ENCODE measurements at regions not wholly inside any gene's neighbourhood (a gene's known extent, or its start where the extent isn't known, plus 50 kb on each side); places are given as distances from the start of the nearest gene placed in this dataset.

- Mint-ChIP-seq H3K9me3 (no peaks in the 10 kb centered on the region), H3K4me3 (no peak overlapping the region), H3K36me3 (no peaks in the 10 kb centered on the region), H3K27ac (no peak overlapping the region), H3K4me1 (no peaks in the 10 kb centered on the region), H3K27me3 (peaks cover 3% of the 10 kb centered on the region)
Observed at GRCh38 chr18:2338601-2339000, 232.7 kb downstream of the METTL4 start.

DNA sequence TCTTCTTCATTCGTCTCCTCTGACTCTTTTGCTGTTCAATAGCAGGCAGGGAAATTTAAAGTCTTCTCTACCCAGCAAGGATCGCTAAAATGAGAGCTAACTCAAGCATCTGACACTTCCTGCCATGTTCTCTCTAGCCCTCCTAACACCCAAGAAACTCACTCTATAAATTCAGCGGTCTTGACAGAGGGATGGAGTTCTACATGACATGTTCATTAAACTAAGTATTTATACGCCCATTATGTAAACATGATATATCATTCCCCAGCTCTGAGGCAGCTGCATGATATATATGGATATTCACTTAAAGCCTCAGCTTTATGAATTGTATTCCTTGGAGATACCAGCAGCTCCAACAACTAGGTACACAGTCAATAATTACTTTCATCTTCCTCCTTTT is 231.0 kb downstream of the METTL4 start:
- no peak overlapping the region for H3K27ac Mint-ChIP-seq
- H3K27me3 Mint-ChIP-seq, result peaks cover 3% of the 10 kb centered on the region
- H3K36me3 Mint-ChIP-seq, result no peaks in the 10 kb centered on the region
- H3K9me3 Mint-ChIP-seq, result no peaks in the 10 kb centered on the region
- H3K4me1 Mint-ChIP-seq, result no peaks in the 10 kb centered on the region
- H3K4me3 Mint-ChIP-seq, result no peak overlapping the region

DNA sequence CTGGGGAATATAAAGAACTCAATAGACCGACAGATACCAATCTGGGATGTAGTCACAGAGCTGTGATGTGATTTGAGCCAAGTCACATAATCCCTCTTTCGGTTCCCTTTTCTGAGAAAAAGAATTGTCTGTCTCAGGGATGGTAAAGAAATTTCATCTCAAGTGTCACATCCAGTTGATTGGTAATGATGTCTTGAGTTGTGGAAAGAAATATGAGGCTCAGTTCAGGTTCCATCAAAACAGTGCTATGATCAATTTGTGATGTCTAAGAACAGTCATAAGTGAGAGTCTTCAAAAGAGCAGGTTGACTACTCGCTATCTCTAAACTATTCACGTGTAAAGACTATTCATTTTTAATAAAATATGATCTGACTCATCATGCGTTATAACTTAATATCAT is 223.3 kb downstream of the METTL4 start:
- H3K4me3 Mint-ChIP-seq, result no peak overlapping the region
- H3K36me3 Mint-ChIP-seq, result peaks cover 1% of the 10 kb centered on the region
- no peaks in the 10 kb centered on the region for H3K27me3 Mint-ChIP-seq
- no peaks in the 10 kb centered on the region for H3K9me3 Mint-ChIP-seq
- no peaks in the 10 kb centered on the region for H3K4me1 Mint-ChIP-seq
- no peak overlapping the region for H3K27ac Mint-ChIP-seq

DNA sequence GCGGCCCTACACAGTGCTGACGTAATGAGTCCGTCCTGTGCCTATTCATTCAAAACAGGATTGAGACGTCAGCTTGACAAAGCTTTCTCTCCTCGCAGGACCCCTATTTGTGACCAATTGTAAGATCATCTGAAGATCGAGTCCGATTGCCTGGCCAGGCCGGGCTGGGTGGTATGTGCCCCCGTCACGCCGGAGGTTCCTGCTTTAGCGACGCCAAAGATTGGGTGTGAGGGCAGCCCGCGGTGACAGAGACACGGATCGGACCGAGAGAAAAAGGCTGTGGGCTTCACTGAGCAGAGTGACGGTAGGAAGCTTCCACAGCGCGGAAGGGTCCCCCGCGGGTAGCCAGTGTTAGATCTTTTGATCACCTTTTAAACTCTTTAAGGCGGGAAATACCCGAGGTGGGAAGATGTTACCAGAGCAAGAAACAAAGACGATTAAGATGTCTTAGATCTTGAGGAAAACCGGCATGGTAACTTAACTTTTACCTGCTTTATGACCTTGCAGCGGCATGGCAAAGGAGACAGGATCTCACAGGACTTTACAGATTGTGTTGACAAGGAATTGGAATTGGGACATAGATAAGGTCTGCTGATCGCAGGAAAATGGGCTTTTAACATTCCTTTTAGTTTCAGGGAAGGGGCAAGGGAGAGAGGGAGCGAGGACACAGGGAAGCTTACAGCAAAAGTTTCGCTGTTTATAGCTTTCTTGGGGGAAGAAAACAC is 220.0 kb downstream of the METTL4 start:
- peaks cover 0 to under 1% (median 0%) of the 10 kb centered on the region in 3 donors for H3K9me3 Mint-ChIP-seq
- H3K27ac Mint-ChIP-seq, result no peak overlapping the region
- peaks cover 1% of the 10 kb centered on the region for H3K36me3 Mint-ChIP-seq
- no peaks in the 10 kb centered on the region for H3K27me3 Mint-ChIP-seq
- peaks cover 0 to 2% (median 0%) of the 10 kb centered on the region in 3 donors for H3K4me1 Mint-ChIP-seq
- H3K4me3 Mint-ChIP-seq, result no peak overlapping the region

DNA sequence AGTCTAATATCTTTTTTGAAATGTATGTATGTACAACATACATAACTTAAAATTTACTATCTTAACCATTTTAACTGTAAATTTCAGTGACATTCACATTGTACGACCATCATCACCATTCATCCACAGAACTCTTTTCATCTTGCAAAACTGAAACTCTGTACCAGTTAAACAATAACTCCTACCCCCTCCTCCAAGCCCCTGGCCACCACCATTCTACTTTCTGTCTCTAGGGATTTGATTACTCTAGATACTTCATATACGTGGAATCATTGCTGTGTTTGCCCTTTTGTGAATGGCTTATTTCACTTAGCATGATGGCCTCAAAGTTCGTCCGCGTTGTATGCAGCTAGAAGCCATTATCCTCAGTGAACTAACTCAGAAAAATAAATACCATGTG is 217.0 kb downstream of the METTL4 start:
- no peaks in the 10 kb centered on the region for H3K27me3 Mint-ChIP-seq
- peak overlapping the region in 1 of 3 donors; percentile 41 for H3K27ac Mint-ChIP-seq
- H3K4me3 Mint-ChIP-seq, result no peak overlapping the region
- H3K4me1 Mint-ChIP-seq, result peaks cover 0 to 2% (median 0%) of the 10 kb centered on the region in 3 donors
- peaks cover 0 to 2% (median 0%) of the 10 kb centered on the region in 3 donors for H3K9me3 Mint-ChIP-seq
- peaks cover 1% of the 10 kb centered on the region for H3K36me3 Mint-ChIP-seq

DNA sequence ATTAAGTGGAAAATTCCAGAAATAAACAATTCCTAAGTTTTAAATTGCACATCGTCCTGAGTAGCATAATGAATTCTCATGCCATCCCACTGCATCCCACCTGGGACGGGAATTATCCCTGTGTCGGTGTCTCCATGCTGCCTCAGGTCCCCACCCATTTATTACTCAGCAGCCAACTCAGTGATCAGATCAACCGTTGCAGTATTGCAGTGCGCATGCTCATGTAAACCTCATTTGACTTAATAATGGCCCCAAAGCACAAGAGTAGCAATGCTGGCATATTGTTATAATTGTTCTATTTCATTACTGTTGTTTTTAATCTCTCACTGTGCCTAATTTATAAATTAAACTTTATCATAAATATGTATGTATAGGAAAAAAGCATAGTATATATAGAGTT is 214.4 kb downstream of the METTL4 start:
- Mint-ChIP-seq H3K36me3 (no peaks in the 10 kb centered on the region), H3K4me3 (no peak overlapping the region), H3K27ac (no peak overlapping the region), H3K27me3 (no peaks in the 10 kb centered on the region), H3K4me1 (peaks cover 0 to 2% (median 0%) of the 10 kb centered on the region in 3 donors), H3K9me3 (peaks cover 0 to 2% (median 0%) of the 10 kb centered on the region in 3 donors)

- no peaks in the 10 kb centered on the region for H3K4me1 Mint-ChIP-seq
- H3K36me3 Mint-ChIP-seq, result peaks cover 2% of the 10 kb centered on the region
- no peak overlapping the region for H3K4me3 Mint-ChIP-seq
- peaks cover 0 to 2% (median 0%) of the 10 kb centered on the region in 3 donors for H3K9me3 Mint-ChIP-seq
- H3K27ac Mint-ChIP-seq, result no peak overlapping the region
- no peaks in the 10 kb centered on the region for H3K27me3 Mint-ChIP-seq
Observed at GRCh38 chr18:2360861-2361260, 210.4 kb downstream of the METTL4 start.

DNA sequence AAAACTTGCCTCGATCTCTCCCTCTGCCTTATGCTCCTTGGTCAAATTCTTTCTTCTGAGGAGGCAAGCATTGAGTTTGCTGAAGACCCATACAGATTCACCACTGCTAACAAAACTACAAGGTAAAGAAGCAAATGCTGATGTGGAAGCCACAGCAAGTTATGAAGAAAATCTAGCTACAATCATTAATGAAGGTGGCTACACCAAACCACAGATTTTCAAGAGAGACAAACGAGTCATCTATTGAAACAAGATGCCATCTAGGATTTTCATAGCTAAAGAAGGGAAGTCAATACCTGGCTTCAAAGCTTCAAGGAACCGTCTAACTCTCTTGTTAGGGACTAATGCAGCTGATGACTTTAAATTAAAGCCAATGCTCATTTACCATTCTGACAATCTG is 203.2 kb downstream of the METTL4 start:
- H3K9me3 Mint-ChIP-seq, result peaks cover 0 to 2% (median 0%) of the 10 kb centered on the region in 3 donors
- no peaks in the 10 kb centered on the region for H3K4me1 Mint-ChIP-seq
- peaks cover 5% of the 10 kb centered on the region for H3K27me3 Mint-ChIP-seq
- H3K36me3 Mint-ChIP-seq, result peaks cover 2% of the 10 kb centered on the region
- H3K27ac Mint-ChIP-seq, result no peak overlapping the region
- H3K4me3 Mint-ChIP-seq, result no peak overlapping the region

DNA sequence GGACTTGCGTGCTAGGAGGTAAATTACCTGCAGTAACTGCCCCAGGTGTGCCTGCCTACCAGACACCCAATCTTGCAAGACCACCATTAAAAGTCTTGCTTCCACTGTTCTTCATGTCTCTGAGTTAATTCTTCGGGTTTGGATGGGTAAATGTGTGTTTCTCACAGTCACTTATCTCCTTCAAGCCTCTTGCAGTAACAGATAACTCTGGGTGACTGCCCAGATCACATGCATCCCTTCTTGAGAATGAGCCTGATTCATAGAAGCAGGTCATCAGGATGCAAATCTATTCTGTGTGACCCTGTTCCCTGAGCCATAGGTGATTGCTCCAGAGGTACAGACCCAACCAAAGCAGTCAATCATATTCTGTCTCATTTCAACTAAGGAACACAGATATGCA is 194.6 kb downstream of the METTL4 start:
- no peak overlapping the region for H3K27ac Mint-ChIP-seq
- H3K36me3 Mint-ChIP-seq, result no peaks in the 10 kb centered on the region
- no peaks in the 10 kb centered on the region for H3K4me1 Mint-ChIP-seq
- peaks cover 2 to 5% (median 2%) of the 10 kb centered on the region in 3 donors for H3K9me3 Mint-ChIP-seq
- no peak overlapping the region for H3K4me3 Mint-ChIP-seq
- peaks cover 3% of the 10 kb centered on the region for H3K27me3 Mint-ChIP-seq

DNA sequence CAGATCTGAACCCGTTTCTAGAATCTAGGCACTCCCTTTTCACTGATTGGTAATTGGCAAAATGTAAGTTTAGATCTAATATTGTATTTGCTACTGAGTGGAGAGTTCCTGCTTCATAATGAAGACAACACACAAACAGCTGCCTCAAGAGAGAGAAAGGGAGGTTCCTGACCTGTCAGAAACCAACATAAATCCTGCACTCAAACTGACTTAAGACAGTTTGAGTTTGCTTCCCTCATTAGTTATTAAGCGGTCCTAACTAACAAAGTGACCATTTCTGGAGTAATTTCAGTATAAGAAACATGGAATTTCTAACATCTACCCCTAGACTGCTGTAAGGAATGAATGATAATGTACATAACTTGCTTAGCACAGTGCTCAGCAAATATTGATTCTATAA is 191.2 kb downstream of the METTL4 start:
- no peak overlapping the region for H3K27ac Mint-ChIP-seq
- peaks cover 2 to 5% (median 2%) of the 10 kb centered on the region in 3 donors for H3K9me3 Mint-ChIP-seq
- H3K36me3 Mint-ChIP-seq, result no peaks in the 10 kb centered on the region
- H3K4me1 Mint-ChIP-seq, result no peaks in the 10 kb centered on the region
- no peak overlapping the region for H3K4me3 Mint-ChIP-seq
- H3K27me3 Mint-ChIP-seq, result peaks cover 6% of the 10 kb centered on the region

GRCh38 chr18:2381539-2381938 is 189.8 kb downstream of the METTL4 start:
- H3K27me3 Mint-ChIP-seq, result peaks cover 6% of the 10 kb centered on the region
- peaks cover 2 to 6% (median 3%) of the 10 kb centered on the region in 3 donors for H3K9me3 Mint-ChIP-seq
- no peak overlapping the region for H3K4me3 Mint-ChIP-seq
- H3K36me3 Mint-ChIP-seq, result no peaks in the 10 kb centered on the region
- no peak overlapping the region for H3K27ac Mint-ChIP-seq
- H3K4me1 Mint-ChIP-seq, result no peaks in the 10 kb centered on the region

DNA sequence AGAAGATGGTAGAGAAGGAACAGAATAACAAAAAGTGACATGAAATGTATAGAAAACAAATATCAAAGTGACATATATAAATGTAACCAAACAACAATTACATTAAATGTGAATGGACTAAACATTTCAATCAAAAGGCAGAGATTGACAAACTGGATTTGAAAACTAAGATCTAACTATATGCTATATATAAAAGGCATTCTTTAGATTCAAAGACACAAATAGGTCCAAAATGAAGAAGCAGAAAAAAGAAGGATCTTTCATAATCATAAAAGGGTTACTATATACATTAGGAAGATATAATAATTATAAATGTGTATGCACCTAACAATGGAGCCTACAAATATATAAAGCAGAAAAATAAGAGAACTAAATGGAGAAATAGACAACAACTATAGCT is 183.7 kb downstream of the METTL4 start:
- Mint-ChIP-seq H3K9me3 (peaks cover 0 to 7% (median 6%) of the 10 kb centered on the region in 3 donors), H3K27ac (no peak overlapping the region), H3K4me1 (no peaks in the 10 kb centered on the region), H3K27me3 (no peaks in the 10 kb centered on the region), H3K36me3 (no peaks in the 10 kb centered on the region), H3K4me3 (no peak overlapping the region)

DNA sequence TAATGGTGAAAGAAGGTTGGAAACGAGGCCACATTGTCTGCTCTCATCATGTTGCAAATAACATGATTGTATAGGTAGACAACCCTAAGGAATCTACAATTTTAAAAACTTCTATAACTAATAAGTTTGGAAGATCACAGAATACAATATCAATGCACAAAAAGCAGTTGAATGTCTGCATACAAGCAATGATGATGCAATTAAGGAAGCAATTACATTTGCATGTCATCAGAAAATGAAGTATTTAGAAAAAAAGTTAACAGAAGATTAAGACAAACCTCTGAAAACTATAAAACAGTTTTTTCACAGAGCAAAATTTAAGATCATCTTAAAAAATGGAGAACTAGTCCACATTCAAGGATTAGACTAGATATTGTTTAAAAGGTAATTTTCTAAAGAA is 181.1 kb downstream of the METTL4 start:
- no peaks in the 10 kb centered on the region for H3K36me3 Mint-ChIP-seq
- H3K4me1 Mint-ChIP-seq, result no peaks in the 10 kb centered on the region
- peaks cover 3% of the 10 kb centered on the region for H3K27me3 Mint-ChIP-seq
- no peak overlapping the region for H3K27ac Mint-ChIP-seq
- H3K9me3 Mint-ChIP-seq, result peaks cover 0 to 7% (median 4%) of the 10 kb centered on the region in 3 donors
- H3K4me3 Mint-ChIP-seq, result no peak overlapping the region

GRCh38 chr18:2391470-2391869 is 179.8 kb downstream of the METTL4 start:
- Mint-ChIP-seq H3K36me3 (no peaks in the 10 kb centered on the region), H3K27ac (no peak overlapping the region), H3K9me3 (peaks cover 0 to 7% (median 4%) of the 10 kb centered on the region in 3 donors), H3K4me1 (no peaks in the 10 kb centered on the region), H3K4me3 (no peak overlapping the region), H3K27me3 (peaks cover 3% of the 10 kb centered on the region)

DNA sequence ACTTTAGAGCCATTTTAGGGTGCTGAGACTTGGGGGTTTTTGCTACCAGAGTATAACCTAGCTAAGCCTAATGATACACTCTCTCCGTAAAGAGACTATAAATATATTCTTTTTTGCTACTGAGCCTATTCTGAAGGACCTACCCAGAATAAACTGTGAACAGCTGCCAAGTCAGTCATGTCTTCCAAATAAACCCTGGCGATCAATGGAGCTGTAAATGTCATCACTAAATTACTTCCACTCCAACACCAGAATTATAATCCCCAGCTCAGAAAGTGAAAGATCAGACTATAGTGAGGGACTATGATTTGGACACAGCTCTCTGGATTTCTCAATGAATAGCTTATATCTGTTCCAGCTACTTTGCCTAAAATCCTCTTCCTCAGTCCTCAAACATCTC is 178.9 kb downstream of the METTL4 start:
- Mint-ChIP-seq H3K4me1 (no peaks in the 10 kb centered on the region), H3K9me3 (peaks cover 0 to 2% (median 2%) of the 10 kb centered on the region in 3 donors), H3K36me3 (no peaks in the 10 kb centered on the region), H3K27ac (no peak overlapping the region), H3K4me3 (no peak overlapping the region), H3K27me3 (peaks cover 3% of the 10 kb centered on the region)

DNA sequence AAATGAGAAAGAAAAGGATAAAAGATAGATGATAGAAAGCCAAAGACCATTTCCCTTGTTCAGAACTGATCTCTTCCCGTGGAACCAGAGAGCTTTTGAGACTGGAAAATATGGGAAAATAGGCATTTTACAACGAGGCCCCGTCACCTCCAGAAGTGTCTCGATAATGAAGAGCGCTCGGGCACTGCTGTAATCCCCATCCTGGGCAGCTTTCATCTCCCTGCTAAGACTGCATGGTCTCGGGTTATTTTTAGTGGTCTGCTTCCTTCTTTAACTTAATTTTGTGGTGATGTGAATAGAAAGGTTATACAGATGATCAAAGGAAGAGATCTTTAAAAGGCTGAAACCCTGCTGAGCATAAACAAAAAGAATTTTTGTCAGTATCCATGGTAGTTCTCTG is 176.6 kb downstream of the METTL4 start:
- Mint-ChIP-seq H3K4me3 (no peak overlapping the region), H3K27me3 (peaks cover 3% of the 10 kb centered on the region), H3K36me3 (no peaks in the 10 kb centered on the region), H3K4me1 (no peaks in the 10 kb centered on the region), H3K9me3 (no peaks in the 10 kb centered on the region), H3K27ac (no peak overlapping the region)
